GM10266 (cell line): ENCODE measurements at regions not wholly inside any gene's neighbourhood (a gene's known extent, or its start where the extent isn't known, plus 50 kb on each side); places are given as distances from the start of the nearest gene placed in this dataset.

ENCODE experiments used
- DNase-seq: peaks from one replicate; pipeline ENCODE4 v3.0.0; 2012; ENCODE audit errors: extremely low spot score
- TF ChIP-seq, protein P1 (sequence below): IDR thresholded peaks from 2 replicates; pipeline ENCODE4 v1.5.1; 2012; ENCODE audit warnings: mild to moderate bottlenecking, low read depth; ENCODE audit not compliant: control insufficient read depth, insufficient read depth; ENCODE audit errors: missing control alignments

DNA sequence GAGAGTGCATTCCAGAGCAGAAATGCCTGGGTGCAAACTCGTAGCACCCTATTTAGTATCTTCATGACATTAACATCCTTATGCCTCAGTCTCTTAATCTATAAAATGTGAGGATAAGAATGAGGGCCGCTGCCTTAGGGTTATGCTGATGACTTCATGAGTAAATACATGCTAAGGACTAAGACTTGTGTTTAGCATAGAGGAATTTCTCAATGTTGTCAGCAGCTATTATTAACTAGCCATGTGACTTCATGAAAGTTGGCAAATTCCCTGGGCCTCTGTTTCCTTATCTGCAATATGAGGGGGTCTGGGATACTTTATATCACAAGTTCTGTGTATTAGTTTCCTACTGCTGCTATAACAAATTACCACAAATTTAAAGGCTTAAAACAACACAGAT, 108.1 kb upstream of the RIPOR2 start:
- DNase-seq = no peak
- TF ChIP-seq, protein P1, sequence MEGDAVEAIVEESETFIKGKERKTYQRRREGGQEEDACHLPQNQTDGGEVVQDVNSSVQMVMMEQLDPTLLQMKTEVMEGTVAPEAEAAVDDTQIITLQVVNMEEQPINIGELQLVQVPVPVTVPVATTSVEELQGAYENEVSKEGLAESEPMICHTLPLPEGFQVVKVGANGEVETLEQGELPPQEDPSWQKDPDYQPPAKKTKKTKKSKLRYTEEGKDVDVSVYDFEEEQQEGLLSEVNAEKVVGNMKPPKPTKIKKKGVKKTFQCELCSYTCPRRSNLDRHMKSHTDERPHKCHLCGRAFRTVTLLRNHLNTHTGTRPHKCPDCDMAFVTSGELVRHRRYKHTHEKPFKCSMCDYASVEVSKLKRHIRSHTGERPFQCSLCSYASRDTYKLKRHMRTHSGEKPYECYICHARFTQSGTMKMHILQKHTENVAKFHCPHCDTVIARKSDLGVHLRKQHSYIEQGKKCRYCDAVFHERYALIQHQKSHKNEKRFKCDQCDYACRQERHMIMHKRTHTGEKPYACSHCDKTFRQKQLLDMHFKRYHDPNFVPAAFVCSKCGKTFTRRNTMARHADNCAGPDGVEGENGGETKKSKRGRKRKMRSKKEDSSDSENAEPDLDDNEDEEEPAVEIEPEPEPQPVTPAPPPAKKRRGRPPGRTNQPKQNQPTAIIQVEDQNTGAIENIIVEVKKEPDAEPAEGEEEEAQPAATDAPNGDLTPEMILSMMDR = no peak

DNA sequence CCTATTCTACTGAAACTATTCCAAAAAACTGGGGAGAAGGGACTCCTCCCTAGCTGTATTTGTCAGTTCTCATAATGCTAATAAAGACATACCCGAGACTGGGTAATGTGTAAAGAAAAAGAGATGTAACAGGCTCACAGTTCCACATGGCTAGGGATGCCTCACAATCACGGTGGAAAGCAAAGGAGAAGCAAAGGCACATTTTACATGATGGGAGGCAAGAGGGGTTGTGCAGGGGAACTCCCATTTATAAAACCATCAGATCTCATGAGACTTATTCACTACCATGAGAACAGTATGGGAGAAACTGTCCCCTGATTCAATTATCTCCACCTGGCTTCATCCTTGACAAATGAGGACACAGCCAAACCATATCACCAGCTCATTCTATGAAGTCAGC, 111.2 kb upstream of the RIPOR2 start:
- no peak for DNase-seq
- TF ChIP-seq, protein P1 = no peak

DNA sequence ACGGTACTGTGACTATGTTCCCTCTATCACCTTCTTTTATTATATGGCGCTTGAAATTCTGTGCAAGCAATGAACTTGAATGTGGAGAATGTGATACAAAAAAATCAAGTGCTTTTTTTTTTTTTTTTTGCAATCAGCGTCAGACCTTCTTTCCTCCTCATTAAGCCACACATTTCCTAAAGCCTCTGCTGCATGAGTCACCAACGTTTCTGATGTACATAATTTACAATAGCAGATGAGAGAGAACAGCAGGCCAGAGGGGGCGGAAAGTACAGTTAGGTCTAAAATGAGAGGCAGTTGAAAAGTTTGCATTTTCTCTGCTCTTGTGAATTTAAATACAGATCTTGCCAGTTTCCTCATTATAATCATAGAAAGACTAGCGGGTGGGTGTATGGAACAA, 114.6 kb upstream of the RIPOR2 start:
- TF ChIP-seq, protein P1 = no peak
- DNase-seq = no peak

DNA sequence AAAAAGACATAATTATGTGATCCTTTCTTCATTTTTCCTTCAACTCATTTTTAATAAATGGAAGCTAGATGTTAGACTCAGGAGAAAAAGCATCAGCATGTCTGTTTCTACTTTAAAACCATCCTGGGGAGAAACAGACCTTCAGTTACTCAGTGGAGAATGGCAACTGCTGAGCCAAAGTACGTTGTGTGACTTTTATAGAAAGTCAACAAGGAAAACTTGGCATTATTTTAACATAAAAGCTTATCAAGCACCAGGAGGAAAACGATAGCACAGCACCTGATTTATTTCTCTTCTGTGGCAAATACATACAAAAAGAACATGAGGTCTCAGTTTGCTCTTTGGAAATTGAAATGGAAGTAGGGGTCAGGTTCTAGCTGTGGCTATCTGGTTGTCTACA, 115.3 kb upstream of the RIPOR2 start:
- TF ChIP-seq, protein P1 = no peak
- DNase-seq = no peak

DNA sequence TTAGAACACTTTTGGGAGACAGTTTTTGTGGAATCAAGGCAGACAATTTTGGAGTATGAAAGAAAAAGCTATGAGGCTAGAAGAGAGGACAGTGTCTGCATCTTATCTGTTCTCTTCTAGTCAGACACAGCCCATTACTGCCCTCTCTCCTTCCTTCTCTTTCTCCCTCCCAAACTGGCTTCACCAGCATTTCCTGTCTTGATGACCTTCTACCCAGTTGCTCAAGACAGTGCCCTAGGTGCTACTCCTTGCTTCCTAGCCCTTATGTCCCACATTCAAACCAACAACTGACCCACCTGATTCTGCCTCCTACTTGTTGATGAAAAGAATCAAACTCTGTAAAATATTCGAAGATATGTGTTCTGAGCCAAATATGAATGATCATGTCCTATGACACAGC, 116.4 kb upstream of the RIPOR2 start:
- DNase-seq = no peak

DNA sequence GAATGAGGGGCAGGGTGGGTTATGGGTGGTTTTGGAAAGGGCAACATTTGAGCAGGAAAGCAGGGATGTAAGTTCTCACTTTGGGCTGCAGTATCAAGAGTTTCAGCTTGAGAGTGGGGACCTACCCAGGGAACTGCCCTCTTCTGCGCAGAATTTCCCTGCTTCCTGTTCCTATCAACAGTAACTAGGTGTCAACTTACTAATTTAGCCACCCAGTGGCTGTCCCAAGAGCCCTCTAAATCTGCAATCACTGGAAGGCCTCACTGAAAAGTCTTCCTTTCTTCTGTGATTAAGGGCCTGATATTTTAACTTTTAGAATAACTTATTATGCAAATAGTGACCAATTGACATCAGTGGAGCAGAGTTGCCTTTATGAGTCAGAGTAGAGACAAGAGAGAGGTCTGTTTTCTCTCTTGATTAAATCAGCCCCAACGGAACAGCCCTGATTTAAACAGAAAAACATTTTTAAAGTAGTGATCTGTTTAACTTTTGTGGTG, 118.2 kb upstream of the RIPOR2 start:
- DNase-seq = no peak
- TF ChIP-seq, protein P1 = no peak

More for the DNA sequence above, 116.4 kb upstream of the RIPOR2 start:
- TF ChIP-seq, protein P1 = no peak

DNA sequence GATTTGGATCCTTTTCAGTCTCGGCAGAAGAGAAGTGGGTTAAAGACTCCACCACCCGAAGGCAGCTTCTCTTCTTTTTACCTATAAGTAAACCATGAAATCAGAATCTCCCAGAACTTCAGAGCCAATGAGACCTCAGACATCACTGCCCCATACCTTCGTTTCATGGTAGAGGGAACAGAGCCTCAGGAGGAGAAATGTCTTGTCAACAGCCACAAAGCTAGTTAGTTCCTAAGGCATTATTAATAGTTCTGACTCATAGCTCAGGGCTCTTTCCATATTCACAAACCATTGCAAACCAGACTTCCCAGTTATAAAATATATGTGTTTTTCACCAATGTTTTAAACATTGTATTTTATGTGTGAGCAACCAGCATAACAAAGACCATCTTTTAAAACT, 118.7 kb upstream of the RIPOR2 start:
- TF ChIP-seq, protein P1 = no peak
- no peak for DNase-seq
